HEK293 (cell line): ENCODE measurements at regions not wholly inside any gene's neighbourhood (a gene's known extent, or its start where the extent isn't known, plus 50 kb on each side); places are given as distances from the start of the nearest gene placed in this dataset.

Source experiments
- CTCF ChIA-PET: fragments of 350-600 bp; formaldehyde crosslinking; extraction: SDS; loops from one replicate; lab custom pipeline; 2021; ENCODE audit warnings: antibody characterized with exemption; lab: Yijun Ruan, JAX
- POLR2A ChIA-PET: fragments of 300-600 bp; formaldehyde crosslinking; extraction: SDS; loops from one replicate; lab custom pipeline; 2020; ENCODE audit warnings: antibody characterized with exemption, inconsistent platforms; lab: Yijun Ruan, JAX
- H3K27ac ChIP-seq: fragments of 200-500 bp; sonication (Bioruptor generic); 2 replicates; pipeline ENCODE4 v1.5.1; 2014; ENCODE audit warnings: low read depth, low read length, control low read depth, inconsistent platforms; ENCODE audit errors: extremely low read depth
- H3K36me3 ChIP-seq, 2 experiments: fragments of 200-500 bp in 1 of 2; sonication (Bioruptor generic) in 1 of 2; 1 replicate in 1 of 2; 2 replicates in 1 of 2; pipeline ENCODE4 v1.5.1; 2014 to 2017; ENCODE audit warnings: inconsistent platforms in 2 of 2, low read length in 2 of 2; ENCODE audit not compliant: control insufficient read depth in 2 of 2, insufficient read depth in 1 of 2
- H3K4me1 ChIP-seq: fragments of 200-500 bp; sonication (Bioruptor generic); 2 replicates; pipeline ENCODE4 v1.5.1; 2014; ENCODE audit warnings: mild to moderate bottlenecking, low read length, inconsistent platforms; ENCODE audit not compliant: control insufficient read depth, insufficient read depth
- H3K4me3 ChIP-seq: 2 replicates; pipeline ENCODE4 v1.5.1; 2011; ENCODE audit warnings: low read depth, mild to moderate bottlenecking, control low read depth, low read length, moderate library complexity
- H3K9me3 ChIP-seq: fragments of 200-500 bp; sonication (Bioruptor generic); 2 replicates; pipeline ENCODE4 v1.5.1; 2014; ENCODE audit warnings: low read depth, low read length, inconsistent platforms; ENCODE audit not compliant: control insufficient read depth, insufficient read depth
- FEZF1 ChIP-seq: fragments of 450-650 bp; formaldehyde crosslinking; IDR thresholded peaks from 2 replicates; pipeline ENCODE4 v1.5.1; 2016; ENCODE audit warnings: missing biosample characterization, missing genetic modification characterization
- KLF16 ChIP-seq: fragments of 450-650 bp; formaldehyde crosslinking; IDR thresholded peaks from 2 replicates; pipeline ENCODE4 v1.5.1; 2017; ENCODE audit warnings: missing biosample characterization, missing genetic modification characterization
- MYNN ChIP-seq: fragments of 450-650 bp; formaldehyde crosslinking; IDR thresholded peaks from 2 replicates; pipeline ENCODE4 v1.5.1; 2016; ENCODE audit warnings: missing biosample characterization, missing genetic modification characterization, borderline replicate concordance
- REST ChIP-seq: fragments of 450-650 bp; formaldehyde crosslinking; IDR thresholded peaks from 2 replicates; pipeline ENCODE4 v1.5.1; 2016; ENCODE audit warnings: missing biosample characterization, missing genetic modification characterization
- SCRT1 ChIP-seq: fragments of 450-650 bp; formaldehyde crosslinking; IDR thresholded peaks from 2 replicates; pipeline ENCODE4 v1.5.1; 2016; ENCODE audit warnings: missing biosample characterization, missing genetic modification characterization, borderline replicate concordance
- SP7 ChIP-seq: fragments of 450-650 bp; formaldehyde crosslinking; IDR thresholded peaks from 2 replicates; pipeline ENCODE4 v1.5.1; 2016; ENCODE audit warnings: missing biosample characterization, missing genetic modification characterization
- YY2 ChIP-seq: fragments of 450-650 bp; formaldehyde crosslinking; IDR thresholded peaks from 2 replicates; pipeline ENCODE4 v1.5.1; 2016; ENCODE audit warnings: missing biosample characterization, missing genetic modification characterization
- ZBTB44 ChIP-seq: fragments of 450-650 bp; IDR thresholded peaks from 2 replicates; pipeline ENCODE4 v1.5.1; 2018; ENCODE audit warnings: missing biosample characterization, mild to moderate bottlenecking, missing genetic modification characterization
- ZNF175 ChIP-seq: fragments of 450-650 bp; formaldehyde crosslinking; IDR thresholded peaks from 2 replicates; pipeline ENCODE4 v1.5.1; 2016; ENCODE audit warnings: missing biosample characterization, missing genetic modification characterization
- ZNF23 ChIP-seq: fragments of 450-650 bp; formaldehyde crosslinking; IDR thresholded peaks from 2 replicates; pipeline ENCODE4 v1.5.1; 2016; ENCODE audit warnings: missing biosample characterization, missing genetic modification characterization, borderline replicate concordance
- ZNF324 ChIP-seq: fragments of 450-650 bp; formaldehyde crosslinking; IDR thresholded peaks from 2 replicates; pipeline ENCODE4 v1.5.1; 2016; ENCODE audit warnings: missing biosample characterization, missing genetic modification characterization
- ZNF350 ChIP-seq: fragments of 450-650 bp; formaldehyde crosslinking; IDR thresholded peaks from 2 replicates; pipeline ENCODE4 v1.5.0; 2017; ENCODE audit warnings: missing biosample characterization, mild to moderate bottlenecking, missing genetic modification characterization
- ZNF354C ChIP-seq: fragments of 450-650 bp; formaldehyde crosslinking; IDR thresholded peaks from 2 replicates; pipeline ENCODE4 v1.5.1; 2016; ENCODE audit warnings: missing biosample characterization, missing genetic modification characterization, low read depth, borderline replicate concordance
- ZNF521 ChIP-seq: fragments of 450-650 bp; formaldehyde crosslinking; IDR thresholded peaks from 2 replicates; pipeline ENCODE4 v1.5.1; 2017; ENCODE audit warnings: missing biosample characterization, mild to moderate bottlenecking, missing genetic modification characterization
- ZNF561 ChIP-seq: fragments of 450-650 bp; IDR thresholded peaks from 2 replicates; pipeline ENCODE4 v1.5.1; 2018; ENCODE audit warnings: missing biosample characterization, missing genetic modification characterization, borderline replicate concordance
- ZNF626 ChIP-seq: fragments of 450-650 bp; sonication (Bioruptor Pico); formaldehyde crosslinking; IDR thresholded peaks from 2 replicates; pipeline ENCODE4 v1.5.1; 2018; ENCODE audit warnings: missing biosample characterization, missing genetic modification characterization, inconsistent platforms
- ZNF670 ChIP-seq: fragments of 450-650 bp; formaldehyde crosslinking; IDR thresholded peaks from 2 replicates; pipeline ENCODE4 v1.5.1; 2016; ENCODE audit warnings: missing biosample characterization, missing genetic modification characterization, low read depth
- ZNF785 ChIP-seq: fragments of 450-650 bp; formaldehyde crosslinking; IDR thresholded peaks from 2 replicates; pipeline ENCODE4 v1.5.1; 2016; ENCODE audit warnings: missing biosample characterization, missing genetic modification characterization

- Histone ChIP-seq H3K4me1 (no peaks in the 10 kb centered on the region), H3K27ac (no peak overlapping the region), H3K9me3 (no peaks in the 10 kb centered on the region), H3K4me3 (no peak overlapping the region), H3K36me3 (no peaks in the 10 kb centered on the region)
- ChIA-PET POLR2A (no interaction called here), CTCF (no interaction called here)
- TF ChIP-seq SP7 (tag by site-specific recombination) = no peak
Measured at GRCh38 chr13:75936791-75937190, 300.7 kb downstream of the LMO7 start.

- H3K9me3 ChIP-seq = no peaks in the 10 kb centered on the region
- H3K27ac ChIP-seq = no peak overlapping the region
- no peak overlapping the region for H3K4me3 ChIP-seq
- no peaks in the 10 kb centered on the region for H3K4me1 ChIP-seq
- no peak for TF ChIP-seq SCRT1 (tag by site-specific recombination)
- H3K36me3 ChIP-seq = no peaks in the 10 kb centered on the region
- ChIA-PET CTCF (no interaction called here), POLR2A (no interaction called here)
Measured at GRCh38 chr13:75935805-75936204, 299.7 kb downstream of the LMO7 start.

- ChIA-PET POLR2A (no interaction called here), CTCF (no interaction called here)
- no peaks in the 10 kb centered on the region for H3K36me3 ChIP-seq
- H3K4me1 ChIP-seq = no peaks in the 10 kb centered on the region
- no peak overlapping the region for H3K27ac ChIP-seq
- H3K9me3 ChIP-seq = no peaks in the 10 kb centered on the region
- H3K4me3 ChIP-seq = no peak overlapping the region
- TF ChIP-seq ZNF23 (tag by site-specific recombination) (no peak), ZNF354C (tag by site-specific recombination) (no peak), ZNF561 (tag by site-specific recombination) (no peak), ZNF175 (tag by site-specific recombination) (no peak), YY2 (tag by site-specific recombination) (no peak), ZNF785 (tag by site-specific recombination) (no peak), KLF16 (no peak), ZNF350 (no peak), REST (tag by site-specific recombination) (no peak), ZBTB44 (tag by site-specific recombination) (no peak), ZNF626 (tag by site-specific recombination) (no peak), MYNN (tag by site-specific recombination) (no peak), ZNF521 (no peak), ZNF324 (tag by site-specific recombination) (no peak), FEZF1 (tag by site-specific recombination) (no peak), ZNF670 (tag by site-specific recombination) (no peak)
Measured at GRCh38 chr13:75934889-75935288, 298.8 kb downstream of the LMO7 start.
